ENCODE measurements at regions not wholly inside any gene's neighbourhood (a gene's known extent, or its start where the extent isn't known, plus 50 kb on each side); places are given as distances from the start of the nearest gene placed in this dataset.

DNA sequence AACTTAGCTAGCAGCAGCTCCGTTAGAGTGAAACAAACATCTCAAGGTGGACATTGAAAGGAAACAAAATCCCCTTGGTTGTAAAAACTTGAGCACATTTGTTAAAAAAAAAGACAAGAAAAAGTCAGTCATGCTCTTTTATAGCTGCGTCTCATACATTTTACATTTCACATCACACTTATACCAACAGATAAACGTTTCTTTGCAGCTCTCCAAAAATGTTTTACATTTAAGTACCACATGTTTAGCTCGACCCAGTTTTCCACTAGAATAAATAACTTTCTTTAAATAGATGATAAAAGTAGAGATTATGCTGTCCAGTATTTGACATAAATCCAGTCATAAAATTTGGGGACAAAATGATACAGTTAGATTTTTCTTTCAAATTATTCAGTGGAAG, 297.0 kb upstream of the ST6GAL2 start:
- TF ChIP-seq GATA2 (IDR thresholded peaks at IDR 0.05; ENCODE audit: low read depth, low read length) (no peak), GATA3 (IDR thresholded peaks at IDR 0.05; ENCODE audit: low read depth, low read length) (no peak)

Measured in SH-SY5Y (cell line).